ENCODE measurements at regions not wholly inside any gene's neighbourhood (a gene's known extent, or its start where the extent isn't known, plus 50 kb on each side); places are given as distances from the start of the nearest gene placed in this dataset.

DNA sequence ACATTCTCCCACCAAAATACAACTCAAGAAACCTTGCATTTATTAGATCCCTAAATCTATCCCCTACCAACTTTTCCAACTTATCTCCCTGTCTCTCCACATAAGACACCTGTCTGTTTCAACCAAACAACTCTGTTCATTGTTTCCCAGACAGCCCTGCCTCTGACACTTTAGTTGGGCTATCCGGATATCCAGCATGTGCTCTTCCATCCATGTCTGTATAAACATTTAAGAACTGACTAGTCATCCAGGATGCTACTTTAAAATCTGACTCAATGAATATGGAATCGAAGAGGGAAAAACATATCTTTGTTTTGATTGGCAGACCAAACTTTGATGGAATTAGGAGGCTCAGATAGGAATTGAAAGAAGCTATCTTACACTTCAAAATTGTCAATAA is 143.2 kb upstream of the DCAF8L1 start:
- TF ChIP-seq, protein P1, sequence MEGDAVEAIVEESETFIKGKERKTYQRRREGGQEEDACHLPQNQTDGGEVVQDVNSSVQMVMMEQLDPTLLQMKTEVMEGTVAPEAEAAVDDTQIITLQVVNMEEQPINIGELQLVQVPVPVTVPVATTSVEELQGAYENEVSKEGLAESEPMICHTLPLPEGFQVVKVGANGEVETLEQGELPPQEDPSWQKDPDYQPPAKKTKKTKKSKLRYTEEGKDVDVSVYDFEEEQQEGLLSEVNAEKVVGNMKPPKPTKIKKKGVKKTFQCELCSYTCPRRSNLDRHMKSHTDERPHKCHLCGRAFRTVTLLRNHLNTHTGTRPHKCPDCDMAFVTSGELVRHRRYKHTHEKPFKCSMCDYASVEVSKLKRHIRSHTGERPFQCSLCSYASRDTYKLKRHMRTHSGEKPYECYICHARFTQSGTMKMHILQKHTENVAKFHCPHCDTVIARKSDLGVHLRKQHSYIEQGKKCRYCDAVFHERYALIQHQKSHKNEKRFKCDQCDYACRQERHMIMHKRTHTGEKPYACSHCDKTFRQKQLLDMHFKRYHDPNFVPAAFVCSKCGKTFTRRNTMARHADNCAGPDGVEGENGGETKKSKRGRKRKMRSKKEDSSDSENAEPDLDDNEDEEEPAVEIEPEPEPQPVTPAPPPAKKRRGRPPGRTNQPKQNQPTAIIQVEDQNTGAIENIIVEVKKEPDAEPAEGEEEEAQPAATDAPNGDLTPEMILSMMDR (IDR thresholded peaks at IDR 0.05) = no peak
- no peak for TF ChIP-seq POLR2A (IDR thresholded peaks at IDR 0.05)
